Transverse colon (tissue), 3 donors: ENCODE measurements at regions not wholly inside any gene's neighbourhood (a gene's known extent, or its start where the extent isn't known, plus 50 kb on each side); places are given as distances from the start of the nearest gene placed in this dataset.

Source experiments
- POLR2A ChIP-seq: fragments of 450-650 bp; IDR thresholded peaks from one replicate; pipeline ENCODE4 v1.6.1; 2016; ENCODE audit warnings: antibody characterized with exemption, mild to moderate bottlenecking, moderate library complexity
- TF ChIP-seq, protein P1 (sequence below), 5 experiments: fragments of 200-600 bp in 3 of 5; fragments of 450-650 bp in 2 of 5; sonication (generic) in 3 of 5; IDR thresholded peaks; 1 replicate in 2 of 5; 2 replicates in 3 of 5; pipeline ENCODE4 v1.5.1; 2016 to 2017; ENCODE audit warnings: antibody characterized with exemption in 5 of 5, inconsistent platforms in 3 of 5, mild to moderate bottlenecking in 2 of 5, moderate library complexity in 1 of 5

DNA sequence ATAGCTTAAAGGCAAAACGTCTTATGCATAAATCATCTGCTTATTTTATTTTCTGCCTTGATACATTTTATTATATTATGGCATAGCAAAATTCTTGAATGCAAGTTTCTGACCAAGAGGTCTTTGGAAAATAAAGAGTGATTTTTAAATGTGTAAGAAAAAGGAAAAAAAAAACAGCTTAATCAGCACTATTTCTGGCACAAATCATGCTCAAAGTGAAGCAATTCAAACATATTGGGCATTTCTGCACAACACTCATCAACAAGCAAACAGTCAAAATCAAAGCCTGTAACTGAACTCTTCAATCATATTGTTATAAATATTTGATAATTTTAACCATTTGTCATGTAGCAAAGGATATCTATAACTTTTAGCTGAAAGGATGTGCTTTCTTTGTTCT is 250.9 kb downstream of the PTPRC start:
- TF ChIP-seq, protein P1, sequence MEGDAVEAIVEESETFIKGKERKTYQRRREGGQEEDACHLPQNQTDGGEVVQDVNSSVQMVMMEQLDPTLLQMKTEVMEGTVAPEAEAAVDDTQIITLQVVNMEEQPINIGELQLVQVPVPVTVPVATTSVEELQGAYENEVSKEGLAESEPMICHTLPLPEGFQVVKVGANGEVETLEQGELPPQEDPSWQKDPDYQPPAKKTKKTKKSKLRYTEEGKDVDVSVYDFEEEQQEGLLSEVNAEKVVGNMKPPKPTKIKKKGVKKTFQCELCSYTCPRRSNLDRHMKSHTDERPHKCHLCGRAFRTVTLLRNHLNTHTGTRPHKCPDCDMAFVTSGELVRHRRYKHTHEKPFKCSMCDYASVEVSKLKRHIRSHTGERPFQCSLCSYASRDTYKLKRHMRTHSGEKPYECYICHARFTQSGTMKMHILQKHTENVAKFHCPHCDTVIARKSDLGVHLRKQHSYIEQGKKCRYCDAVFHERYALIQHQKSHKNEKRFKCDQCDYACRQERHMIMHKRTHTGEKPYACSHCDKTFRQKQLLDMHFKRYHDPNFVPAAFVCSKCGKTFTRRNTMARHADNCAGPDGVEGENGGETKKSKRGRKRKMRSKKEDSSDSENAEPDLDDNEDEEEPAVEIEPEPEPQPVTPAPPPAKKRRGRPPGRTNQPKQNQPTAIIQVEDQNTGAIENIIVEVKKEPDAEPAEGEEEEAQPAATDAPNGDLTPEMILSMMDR (IDR thresholded peaks at IDR 0.05), result no peak
- no peak for TF ChIP-seq POLR2A
